HG03575 (cell line): ENCODE measurements at regions not wholly inside any gene's neighbourhood (a gene's known extent, or its start where the extent isn't known, plus 50 kb on each side); places are given as distances from the start of the nearest gene placed in this dataset.

Experiments used
- ATAC-seq: cut with Tn5 transposase; IDR thresholded peaks from one replicate; pipeline ENCODE4 v1.9.1; 2021; ENCODE audit not compliant: unreplicated experiment, insufficient number of reproducible peaks, low FRiP score; ENCODE audit errors: extremely low read depth

GRCh38 chr5:123753180-123753936 is 241.4 kb downstream of the CSNK1G3 start:
- ATAC-seq = no peak

- no peak for ATAC-seq
Observed at GRCh38 chr5:123752552-123753179, 240.7 kb downstream of the CSNK1G3 start.

DNA sequence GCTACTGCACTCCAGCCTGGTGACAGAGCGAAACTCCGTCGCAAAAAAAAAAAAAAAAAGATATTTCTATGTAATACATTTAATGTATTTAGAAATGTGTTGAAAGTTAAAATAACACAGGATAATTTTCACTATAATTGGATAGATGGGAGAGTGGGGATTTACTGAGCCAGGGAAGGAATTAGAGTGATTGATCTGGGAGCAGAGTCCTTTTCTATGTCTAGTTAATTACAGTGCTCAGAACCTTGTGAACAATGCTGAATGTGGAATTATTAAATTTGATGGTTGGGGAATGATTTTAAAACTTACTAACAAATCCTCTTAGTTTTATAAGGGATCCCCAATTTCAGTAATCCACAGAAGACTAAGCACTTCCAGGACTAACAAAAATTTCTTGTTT is 239.7 kb downstream of the CSNK1G3 start:
- ATAC-seq = no peak

DNA sequence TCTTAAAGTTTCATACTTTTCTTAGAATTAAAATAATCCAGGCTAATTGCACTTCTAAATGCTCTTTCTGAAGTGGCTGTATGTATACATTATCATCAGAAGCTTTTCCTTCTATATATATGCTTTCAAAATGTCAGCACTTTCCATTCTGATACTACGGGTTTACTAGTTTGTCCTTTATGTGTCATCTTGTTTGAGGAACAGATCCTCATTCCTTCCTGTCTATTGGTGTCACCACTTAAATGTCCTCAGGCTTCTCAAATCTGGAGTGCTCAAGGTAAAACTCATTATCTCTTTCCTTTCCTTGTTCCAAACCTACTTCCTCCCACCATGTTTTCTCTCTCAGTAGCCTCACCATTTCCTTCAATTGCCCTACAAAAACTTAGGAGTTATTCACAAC is 236.3 kb downstream of the CSNK1G3 start:
- no peak for ATAC-seq

DNA sequence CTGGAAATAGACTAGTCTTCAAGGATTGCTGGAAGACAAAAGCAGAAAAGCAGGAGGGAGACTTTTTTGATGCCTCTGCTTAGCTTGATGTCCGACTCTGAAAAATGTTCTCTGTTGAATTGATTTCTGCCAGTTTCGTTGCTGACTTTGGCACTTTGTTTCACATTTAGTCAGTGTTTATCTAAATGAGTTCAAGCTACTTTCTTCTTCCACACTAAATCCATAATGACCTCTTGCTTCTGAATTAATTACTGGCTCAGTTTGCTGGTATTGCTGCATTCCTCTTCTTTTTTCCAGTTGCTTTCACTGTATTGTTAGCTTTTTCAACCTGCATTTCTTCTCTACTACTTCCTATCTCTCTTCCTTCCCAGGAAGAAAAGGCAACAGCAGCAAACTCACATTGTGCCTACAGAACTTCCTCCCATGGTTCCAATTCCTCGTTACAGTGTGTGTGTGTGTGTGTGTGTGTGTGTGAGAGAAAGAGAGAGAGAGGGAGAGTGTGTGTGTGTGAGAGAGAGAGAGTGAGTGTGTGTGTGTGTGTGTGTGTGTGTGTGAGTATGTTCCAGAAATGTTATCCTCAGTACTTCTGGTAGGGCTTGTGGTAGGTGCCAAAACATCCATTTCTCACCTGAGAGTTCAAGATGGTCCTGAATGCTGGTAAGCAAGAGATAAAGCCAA is 234.8 kb downstream of the CSNK1G3 start:
- no peak for ATAC-seq

- ATAC-seq = no peak
Observed at GRCh38 chr5:123743990-123744583, 232.1 kb downstream of the CSNK1G3 start.

DNA sequence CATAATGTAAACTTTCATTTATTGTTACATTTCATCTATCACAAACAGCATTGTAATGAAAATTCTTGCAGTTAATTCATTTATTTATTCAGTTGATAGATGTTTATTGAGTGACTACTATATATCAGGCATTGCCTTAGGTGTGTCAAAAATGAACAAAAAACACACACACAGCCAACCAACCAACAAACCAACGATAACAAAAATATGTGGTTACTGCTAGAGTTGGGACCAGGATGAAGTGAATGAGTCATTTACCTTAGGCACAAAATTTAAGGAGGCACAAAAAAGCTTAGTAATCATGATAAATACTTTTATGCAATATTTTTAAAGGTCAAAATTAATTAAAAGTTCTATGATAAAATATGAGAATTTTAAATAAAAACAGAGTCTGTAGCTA is 223.4 kb downstream of the CSNK1G3 start:
- no peak for ATAC-seq

DNA sequence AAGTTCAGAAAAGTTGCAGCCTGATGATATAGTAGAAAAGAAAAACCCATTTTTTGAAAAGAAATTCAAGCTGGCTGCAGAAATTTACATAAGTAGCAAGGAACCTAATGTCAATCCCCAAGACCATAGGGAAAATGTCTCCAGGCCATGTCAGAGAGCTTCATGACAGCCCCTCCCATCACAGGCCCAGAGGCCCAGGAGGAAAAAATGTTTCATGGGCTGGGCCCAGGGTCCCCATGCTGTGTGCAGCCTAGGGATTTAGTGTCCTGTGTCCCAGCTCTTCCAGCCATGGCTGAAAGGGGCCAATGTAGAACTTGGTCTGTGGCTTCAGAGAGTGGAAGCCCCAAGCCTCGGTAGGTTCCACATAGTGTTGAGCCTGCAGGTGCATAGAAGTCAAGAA is 220.3 kb downstream of the CSNK1G3 start:
- no peak for ATAC-seq

DNA sequence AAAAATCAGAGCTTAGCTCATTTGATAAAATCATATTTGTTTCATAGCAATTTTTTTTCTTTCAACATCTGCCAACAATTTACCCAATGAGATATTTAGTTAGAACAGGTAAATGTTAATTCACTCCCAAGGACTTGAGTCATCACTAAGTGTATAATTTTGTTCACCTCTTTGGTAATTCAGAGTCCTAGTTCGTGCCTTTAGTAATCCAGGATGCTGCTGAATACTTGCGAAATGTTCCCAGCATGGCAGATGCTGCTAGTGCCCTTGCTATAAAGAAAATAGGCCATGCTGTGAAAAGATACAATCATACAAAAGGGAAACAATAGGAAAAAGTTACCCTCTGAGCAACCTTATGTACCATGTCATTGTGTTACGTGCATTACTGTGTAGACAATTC is 210.5 kb downstream of the CSNK1G3 start:
- ATAC-seq = no peak

DNA sequence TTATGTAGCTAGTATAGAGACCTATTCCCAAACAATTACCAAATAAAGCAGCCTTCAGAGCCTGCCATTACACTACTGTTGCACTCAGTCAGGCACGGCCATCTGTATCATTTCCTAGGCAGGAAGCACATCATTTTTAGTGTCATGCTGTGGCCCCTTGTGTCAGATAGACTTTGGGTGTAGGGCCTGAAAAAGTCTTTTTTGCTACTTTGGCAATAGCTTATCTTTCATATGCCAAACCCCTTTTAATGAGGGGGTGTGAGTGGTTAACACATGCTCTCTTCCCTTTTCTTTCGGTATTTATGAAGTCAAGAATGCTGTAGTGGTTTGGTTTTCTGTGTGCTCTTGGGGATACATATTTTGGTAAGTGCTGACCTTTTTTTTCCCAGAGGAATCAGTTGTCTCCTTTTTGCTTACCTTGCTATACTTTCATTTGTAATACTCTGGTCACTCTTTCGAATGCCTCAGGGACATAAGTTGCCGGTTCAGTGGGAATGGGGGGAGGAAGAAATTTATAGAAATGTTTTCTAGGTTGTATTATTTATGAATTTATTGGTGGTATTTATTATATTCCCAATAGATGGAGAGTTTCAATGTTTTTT is 209.8 kb downstream of the CSNK1G3 start:
- no peak for ATAC-seq

DNA sequence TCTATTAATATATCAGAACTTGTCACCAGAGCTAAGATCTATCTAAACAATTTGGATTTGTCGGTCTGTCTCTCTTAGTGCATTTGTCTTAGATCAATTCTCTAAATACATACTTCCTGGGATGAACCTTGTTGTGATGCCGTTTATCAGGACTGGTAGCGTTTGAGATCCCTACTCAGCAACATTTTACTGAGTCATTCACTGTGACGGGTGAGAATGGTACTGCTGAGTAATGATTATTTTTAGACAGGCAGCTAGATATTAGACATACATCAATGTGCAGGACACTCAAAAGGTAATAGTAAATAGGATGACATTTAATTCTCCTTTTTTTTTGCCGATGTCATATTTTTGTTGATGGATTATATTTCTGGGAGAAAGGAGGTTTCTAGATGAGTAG is 209.0 kb downstream of the CSNK1G3 start:
- no peak for ATAC-seq

DNA sequence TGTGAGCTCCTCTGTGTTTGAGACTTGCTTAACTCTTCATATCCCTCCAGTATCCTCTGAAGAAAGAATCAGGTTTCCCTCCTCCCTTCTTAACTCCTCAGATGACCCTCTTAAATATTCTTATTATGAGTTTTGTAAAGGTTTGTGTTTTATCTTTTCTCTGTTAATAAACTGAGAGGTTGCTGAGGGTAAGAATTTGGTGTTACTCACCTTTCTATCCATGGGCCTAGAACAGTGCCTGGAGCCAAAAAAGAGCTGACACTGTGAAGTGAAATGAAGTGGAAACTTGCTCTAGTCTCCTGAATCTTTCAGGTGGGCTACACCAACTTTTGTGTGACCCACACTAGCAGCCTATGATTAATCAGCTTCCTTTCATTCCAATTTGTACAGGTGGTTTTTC is 208.4 kb downstream of the CSNK1G3 start:
- no peak for ATAC-seq

DNA sequence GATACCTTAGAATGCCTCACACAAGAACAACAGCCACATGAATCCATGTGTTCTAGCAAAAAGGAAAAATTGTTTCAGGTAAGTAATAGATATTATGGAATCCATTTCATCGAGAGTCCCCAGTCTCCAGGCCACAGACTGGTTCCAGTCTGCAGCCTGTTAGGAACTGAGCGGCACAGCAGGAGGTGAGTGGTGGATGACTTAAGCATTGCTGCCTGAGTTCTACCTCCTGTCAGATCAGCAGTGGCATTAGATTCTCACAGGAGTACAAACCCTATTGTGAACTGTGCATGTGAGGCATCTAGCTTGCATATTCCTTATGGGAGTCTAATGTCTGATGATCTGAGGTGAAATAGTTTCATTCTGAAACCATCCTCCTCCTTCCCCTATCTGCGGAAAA is 207.0 kb downstream of the CSNK1G3 start:
- no peak for ATAC-seq

DNA sequence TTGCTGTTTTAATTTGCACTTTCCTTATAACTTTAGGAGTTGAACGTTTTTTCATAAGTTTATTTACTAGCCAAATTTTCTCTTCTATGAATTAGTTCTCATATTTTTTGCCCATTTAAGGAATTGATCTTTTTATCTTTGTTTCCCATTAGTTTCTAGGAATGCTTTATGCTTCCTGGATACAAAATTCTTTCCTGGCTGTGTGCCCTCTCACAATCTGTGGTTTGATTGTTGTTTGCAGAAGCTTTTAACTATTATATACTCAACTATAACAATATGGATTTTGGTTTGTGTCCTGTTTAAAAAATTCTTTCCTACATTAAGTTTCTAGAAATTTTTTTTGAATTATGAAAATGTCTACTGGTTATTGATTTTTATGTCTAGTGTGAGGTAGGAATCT is 206.3 kb downstream of the CSNK1G3 start:
- ATAC-seq = no peak

DNA sequence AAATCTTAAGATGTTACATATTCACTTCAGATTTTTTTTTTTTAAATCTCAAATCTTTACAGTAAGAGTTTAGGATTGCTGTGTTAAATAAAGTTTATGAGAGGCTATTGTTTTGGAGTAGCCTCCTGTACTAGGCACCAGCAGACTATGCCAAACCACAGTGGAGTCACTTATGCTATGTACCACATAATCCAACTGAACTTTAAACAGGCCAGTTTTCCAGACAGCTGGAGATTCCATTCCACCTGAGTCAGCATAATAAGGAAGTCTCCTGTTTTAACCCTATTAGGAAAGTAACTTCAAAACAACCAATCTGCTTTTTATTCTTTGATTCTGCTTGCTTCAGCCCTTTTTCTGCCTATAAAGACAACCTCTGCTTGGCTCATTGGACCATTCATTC is 205.2 kb downstream of the CSNK1G3 start:
- no peak for ATAC-seq

DNA sequence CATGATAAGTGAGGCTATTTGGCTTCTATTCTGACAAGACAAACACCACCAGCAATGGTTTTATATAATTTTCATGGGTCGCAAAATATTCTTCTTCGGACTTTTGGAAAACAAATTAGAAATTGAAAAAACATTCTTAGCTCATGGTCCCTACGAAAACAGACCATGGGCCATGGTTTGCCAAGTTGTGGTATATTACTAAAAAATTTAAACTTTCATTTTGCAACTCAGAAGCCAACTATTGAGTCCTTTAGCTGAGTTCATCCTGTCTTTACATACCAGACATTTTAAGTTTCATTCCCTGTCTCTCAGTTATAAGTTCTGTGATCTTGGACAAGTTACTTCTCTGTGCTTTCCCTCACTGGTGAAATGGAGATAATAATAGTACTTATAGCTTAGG is 198.1 kb downstream of the CSNK1G3 start:
- ATAC-seq = no peak

DNA sequence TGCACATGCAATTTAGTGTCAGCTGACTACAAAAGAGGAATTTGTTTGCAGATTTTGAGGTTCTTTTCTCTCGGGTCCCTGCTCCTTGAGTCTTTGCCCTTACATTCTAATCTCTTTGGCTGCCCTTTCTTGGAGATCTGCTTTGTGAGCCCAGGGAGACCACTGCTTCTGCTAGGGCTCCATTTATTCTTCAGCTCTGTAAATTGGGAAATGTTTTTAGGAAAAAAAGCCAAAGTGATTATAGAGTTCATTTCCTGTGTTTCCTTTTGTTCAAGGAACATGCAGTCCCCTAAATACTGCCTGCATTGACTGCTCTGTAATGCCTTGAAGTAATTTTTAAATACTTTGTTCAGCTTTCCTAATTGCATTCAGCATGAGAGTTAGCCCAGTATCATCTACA is 197.4 kb downstream of the CSNK1G3 start:
- no peak for ATAC-seq

DNA sequence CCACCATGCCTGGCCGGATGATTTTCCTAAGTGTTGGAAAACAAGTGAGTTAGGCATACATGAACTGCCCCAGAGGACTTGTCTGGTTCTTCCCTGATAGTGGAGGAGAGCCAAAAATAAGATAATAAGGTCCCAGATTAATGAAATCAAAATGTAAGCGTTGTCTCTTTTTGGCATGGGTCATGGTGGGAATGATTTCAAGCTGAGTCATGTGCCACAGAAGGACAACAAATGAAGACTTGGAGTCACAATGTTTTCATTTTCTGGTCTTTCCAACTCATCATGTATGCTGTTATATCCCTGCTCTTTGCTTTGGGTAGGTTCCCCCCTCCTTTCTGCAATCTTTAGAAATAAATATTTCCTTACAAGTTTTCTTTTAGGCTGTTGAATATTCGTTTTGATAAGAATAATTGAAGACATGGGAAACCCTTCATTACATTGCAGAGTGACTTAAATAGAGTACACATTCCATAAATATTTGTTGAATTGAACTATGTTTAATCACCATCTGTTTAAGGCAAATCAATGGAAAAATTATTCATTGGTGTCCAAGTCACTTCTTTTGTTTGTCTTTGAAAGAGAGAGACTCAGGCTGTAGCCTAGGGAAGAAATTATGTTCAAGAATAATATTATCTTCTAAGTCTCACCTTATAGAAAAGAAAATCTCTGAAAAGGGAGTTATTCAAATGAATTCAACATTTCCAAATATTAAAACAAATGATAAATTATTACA is 196.3 kb downstream of the CSNK1G3 start:
- ATAC-seq = no peak

DNA sequence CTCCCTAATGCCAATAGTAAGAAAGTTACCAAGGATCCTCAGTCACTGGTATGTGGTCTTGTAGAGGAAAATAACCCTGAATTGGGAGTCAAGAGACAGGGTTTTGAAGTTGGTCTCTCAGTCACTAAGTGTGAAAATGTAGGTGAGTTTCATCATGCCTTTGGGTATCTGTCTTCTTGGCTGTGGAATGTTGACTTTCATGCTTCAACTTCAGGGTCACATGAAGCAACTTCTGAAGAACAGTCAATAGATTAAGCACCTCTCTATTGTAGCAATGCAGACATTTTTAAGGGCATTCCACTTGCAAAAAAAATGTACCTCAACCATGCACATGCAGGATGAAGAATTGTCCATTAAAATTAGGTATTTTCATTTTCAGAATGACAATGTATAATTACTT is 194.6 kb downstream of the CSNK1G3 start:
- ATAC-seq = no peak
